H1 (cell line): ENCODE measurements at regions not wholly inside any gene's neighbourhood (a gene's known extent, or its start where the extent isn't known, plus 50 kb on each side); places are given as distances from the start of the nearest gene placed in this dataset.

Experiments
- CHD1 ChIP-seq: IDR thresholded peaks from 2 replicates; pipeline ENCODE4 v1.6.1; 2012; ENCODE audit warnings: low read depth, low read length, improper control_type of control experiment
- RBBP5 ChIP-seq: IDR thresholded peaks from 2 replicates; pipeline ENCODE4 v1.7.1; 2012; ENCODE audit warnings: low read depth, mild to moderate bottlenecking, inconsistent platforms, low read length, moderate library complexity, borderline replicate concordance
- RFX5 ChIP-seq: IDR thresholded peaks from 2 replicates; pipeline ENCODE4 v1.6.1; 2011; ENCODE audit warnings: low read depth, low read length, improper control_type of control experiment, borderline replicate concordance
- SRF ChIP-seq: IDR thresholded peaks from 2 replicates; pipeline ENCODE4 v1.6.1; 2011; ENCODE audit warnings: mild to moderate bottlenecking, low read depth, low read length, moderate library complexity
- TBP ChIP-seq: IDR thresholded peaks from 2 replicates; pipeline ENCODE4 v1.6.1; 2011; ENCODE audit warnings: low read depth, low read length, improper control_type of control experiment
- TF ChIP-seq, protein P1 (sequence below): IDR thresholded peaks from 2 replicates; pipeline ENCODE4 v1.6.1; 2012; ENCODE audit warnings: inconsistent platforms

GRCh38 chr2:156663757-156664409, 227.7 kb downstream of the GPD2 start (continued):
- TF ChIP-seq SRF = no peak
- TF ChIP-seq, protein P1, sequence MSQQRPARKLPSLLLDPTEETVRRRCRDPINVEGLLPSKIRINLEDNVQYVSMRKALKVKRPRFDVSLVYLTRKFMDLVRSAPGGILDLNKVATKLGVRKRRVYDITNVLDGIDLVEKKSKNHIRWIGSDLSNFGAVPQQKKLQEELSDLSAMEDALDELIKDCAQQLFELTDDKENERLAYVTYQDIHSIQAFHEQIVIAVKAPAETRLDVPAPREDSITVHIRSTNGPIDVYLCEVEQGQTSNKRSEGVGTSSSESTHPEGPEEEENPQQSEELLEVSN = no peak
- no peak for TF ChIP-seq TBP
- no peak for TF ChIP-seq RFX5
- TF ChIP-seq CHD1 = no peak
- TF ChIP-seq RBBP5 = no peak
